ENCODE measurements at regions not wholly inside any gene's neighbourhood (a gene's known extent, or its start where the extent isn't known, plus 50 kb on each side); places are given as distances from the start of the nearest gene placed in this dataset.

DNA sequence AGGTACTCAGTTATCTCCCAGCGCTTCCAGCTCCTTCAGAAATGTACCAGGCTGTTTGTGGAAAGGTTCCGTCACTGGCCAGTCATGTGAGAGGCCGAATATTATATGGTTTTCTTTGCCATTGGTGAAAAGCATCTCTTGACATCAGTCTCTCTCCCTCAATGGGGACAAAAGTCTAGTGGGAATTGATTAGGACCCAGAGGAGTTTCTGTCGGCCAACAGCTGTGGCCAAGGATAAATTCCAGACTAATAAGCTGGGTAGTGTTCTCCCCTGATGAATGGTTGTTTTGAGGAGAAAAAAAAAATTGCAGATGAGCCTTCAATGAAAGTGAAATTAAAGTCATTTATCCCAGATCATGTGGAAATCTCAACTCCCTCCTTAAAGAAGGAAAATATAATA, 404.7 kb upstream of the THRB start:
- H3K36me3 ChIP-seq (ENCODE audit: control insufficient read depth, insufficient read depth, low read length): no peaks in the 10 kb centered on the region
- DNase-seq (ENCODE audit: low read depth): no peak
- H3K4me3 ChIP-seq (ENCODE audit: low read depth, low read length): no peak overlapping the region
- no peaks in the 10 kb centered on the region for H3K27me3 ChIP-seq (ENCODE audit: control insufficient read depth, insufficient read depth, low read length)
- no peak for TF ChIP-seq CTCF (IDR thresholded peaks at IDR 0.05; ENCODE audit: insufficient read depth, low read length, poor library complexity, severe bottlenecking)

DNA sequence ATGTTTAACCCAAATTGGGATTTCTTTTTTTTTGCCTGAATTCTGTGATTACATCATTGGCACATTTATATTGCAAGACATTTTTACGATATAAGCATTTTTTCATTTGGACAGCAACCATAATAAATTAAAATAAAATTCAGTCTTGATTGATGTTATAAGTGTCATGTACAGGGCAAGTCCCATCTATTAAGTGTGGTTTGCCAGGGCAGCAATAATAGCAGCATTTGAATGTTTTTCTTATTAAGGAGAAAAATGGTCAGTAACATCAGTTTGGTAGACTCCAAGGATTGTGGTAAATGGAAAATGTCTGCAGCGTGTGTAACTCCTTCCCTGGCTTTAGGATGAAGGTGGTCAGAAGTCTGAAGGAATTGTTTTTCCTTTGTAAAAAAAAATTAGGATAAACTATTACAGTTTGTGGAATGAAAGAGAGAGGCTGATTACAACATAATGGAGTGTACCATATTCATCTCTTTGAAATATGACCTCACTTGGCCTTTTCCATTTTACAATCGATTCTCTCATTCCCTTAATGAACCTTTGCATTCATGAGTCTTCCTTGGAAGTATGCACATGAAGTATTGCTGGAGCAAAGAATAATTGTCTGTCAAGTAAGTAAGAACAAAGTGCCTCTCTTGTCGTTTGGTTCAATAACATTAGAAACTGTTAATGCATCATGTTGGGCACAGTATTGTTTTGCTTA, 405.4 kb upstream of the THRB start:
- H3K36me3 ChIP-seq (ENCODE audit: control insufficient read depth, insufficient read depth, low read length): no peaks in the 10 kb centered on the region
- no peak for DNase-seq (ENCODE audit: low read depth)
- TF ChIP-seq CTCF (IDR thresholded peaks at IDR 0.05; ENCODE audit: insufficient read depth, low read length, poor library complexity, severe bottlenecking): no peak
- no peaks in the 10 kb centered on the region for H3K27me3 ChIP-seq (ENCODE audit: control insufficient read depth, insufficient read depth, low read length)
- no peak overlapping the region for H3K4me3 ChIP-seq (ENCODE audit: low read depth, low read length)

GRCh38 chr3:24905266-24905665, 410.6 kb upstream of the THRB start:
- no peak for DNase-seq (ENCODE audit: low read depth)
- no peak for TF ChIP-seq CTCF (IDR thresholded peaks at IDR 0.05; ENCODE audit: insufficient read depth, low read length, poor library complexity, severe bottlenecking)
- Histone ChIP-seq H3K36me3 (ENCODE audit: control insufficient read depth, insufficient read depth, low read length) (no peaks in the 10 kb centered on the region), H3K27me3 (ENCODE audit: control insufficient read depth, insufficient read depth, low read length) (no peaks in the 10 kb centered on the region), H3K4me3 (ENCODE audit: low read depth, low read length) (no peak overlapping the region)

- Histone ChIP-seq H3K27me3 (ENCODE audit: control insufficient read depth, insufficient read depth, low read length) (no peaks in the 10 kb centered on the region), H3K4me3 (ENCODE audit: low read depth, low read length) (no peak overlapping the region), H3K36me3 (ENCODE audit: control insufficient read depth, insufficient read depth, low read length) (no peaks in the 10 kb centered on the region)
- DNase-seq (ENCODE audit: low read depth): no peak
- TF ChIP-seq CTCF (IDR thresholded peaks at IDR 0.05; ENCODE audit: insufficient read depth, low read length, poor library complexity, severe bottlenecking): no peak
These were observed 412.5 kb upstream of the THRB start for GRCh38 chr3:24907106-24907505.

- no peak for TF ChIP-seq CTCF (IDR thresholded peaks at IDR 0.05; ENCODE audit: insufficient read depth, low read length, poor library complexity, severe bottlenecking)
These were observed 416.4 kb upstream of the THRB start for GRCh38 chr3:24911076-24911475.

DNA sequence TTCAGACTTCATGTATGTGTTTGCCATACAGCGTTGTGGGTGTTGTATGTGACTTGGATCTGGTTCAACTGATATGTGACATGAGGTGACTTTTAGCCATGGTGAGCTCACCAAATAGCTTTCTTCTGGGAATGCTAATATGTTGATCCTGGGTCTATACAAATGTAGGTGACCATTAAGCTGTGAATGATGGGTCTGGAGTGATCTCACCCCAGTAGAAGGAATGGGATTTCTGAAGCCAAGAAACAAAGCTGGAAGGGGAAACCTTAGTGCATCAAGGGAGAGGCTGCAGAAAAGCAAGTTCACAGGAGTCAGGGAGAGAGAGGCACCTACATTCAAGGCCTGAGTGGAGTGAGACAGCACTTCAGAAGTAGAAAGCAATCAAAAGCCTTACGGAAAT, 421.0 kb upstream of the THRB start:
- no peak for DNase-seq (ENCODE audit: low read depth)
- Histone ChIP-seq H3K36me3 (ENCODE audit: control insufficient read depth, insufficient read depth, low read length) (no peaks in the 10 kb centered on the region), H3K27me3 (ENCODE audit: control insufficient read depth, insufficient read depth, low read length) (no peaks in the 10 kb centered on the region), H3K4me3 (ENCODE audit: low read depth, low read length) (no peak overlapping the region)
- TF ChIP-seq CTCF (IDR thresholded peaks at IDR 0.05; ENCODE audit: insufficient read depth, low read length, poor library complexity, severe bottlenecking): no peak

More at GRCh38 chr3:24911076-24911475, 416.4 kb upstream of the THRB start:
- DNase-seq (ENCODE audit: low read depth): no peak
- Histone ChIP-seq H3K36me3 (ENCODE audit: control insufficient read depth, insufficient read depth, low read length) (no peaks in the 10 kb centered on the region), H3K27me3 (ENCODE audit: control insufficient read depth, insufficient read depth, low read length) (no peaks in the 10 kb centered on the region), H3K4me3 (ENCODE audit: low read depth, low read length) (no peak overlapping the region)
